Astrocyte (in vitro differentiated cells and primary cell): ENCODE measurements at regions not wholly inside any gene's neighbourhood (a gene's known extent, or its start where the extent isn't known, plus 50 kb on each side); places are given as distances from the start of the nearest gene placed in this dataset.

ENCODE experiments used
- DNase-seq: peaks from one replicate; pipeline ENCODE4 v3.0.0-alpha.2; 2010; ENCODE audit warnings: low read depth
- FAIRE-seq: peaks from 2 replicates; lab custom pipeline; 2011; peaks lifted over from hg19 to GRCh38; lab: Jason Lieb, UNC
- H2AFZ ChIP-seq: 2 replicates; pipeline ENCODE4 v1.6.0; 2012; ENCODE audit warnings: low read depth, low read length, inconsistent platforms
- H3K27ac ChIP-seq: 2 replicates; pipeline ENCODE4 v1.5.1; 2011; ENCODE audit warnings: low read depth, low read length, inconsistent platforms
- H3K27me3 ChIP-seq: 2 replicates; pipeline ENCODE4 v1.6.0; 2011; ENCODE audit warnings: low read length, inconsistent platforms; ENCODE audit not compliant: insufficient read depth
- H3K36me3 ChIP-seq: 2 replicates; pipeline ENCODE4 v1.5.1; 2011; ENCODE audit warnings: low read length, inconsistent platforms; ENCODE audit not compliant: insufficient read depth
- H3K4me1 ChIP-seq: 2 replicates; pipeline ENCODE4 v1.5.1; 2011; ENCODE audit warnings: low read length, inconsistent platforms; ENCODE audit not compliant: insufficient read depth
- H3K4me2 ChIP-seq: 2 replicates; pipeline ENCODE4 v1.6.0; 2012; ENCODE audit warnings: low read length, inconsistent platforms
- H3K4me3 ChIP-seq: 2 replicates; pipeline ENCODE4 v1.5.1; 2011; ENCODE audit warnings: low read depth, mild to moderate bottlenecking, low read length, inconsistent platforms; ENCODE audit not compliant: insufficient read depth
- H3K79me2 ChIP-seq: 2 replicates; pipeline ENCODE4 v1.6.0; 2012; ENCODE audit warnings: mild to moderate bottlenecking, low read length, inconsistent platforms; ENCODE audit not compliant: insufficient read depth
- H3K9ac ChIP-seq: 2 replicates; pipeline ENCODE4 v1.6.0; 2012; ENCODE audit warnings: mild to moderate bottlenecking, low read length, inconsistent platforms
- H3K9me3 ChIP-seq: 2 replicates; pipeline ENCODE4 v1.5.1; 2012; ENCODE audit warnings: low read depth, mild to moderate bottlenecking, low read length, inconsistent platforms; ENCODE audit not compliant: insufficient read depth
- H4K20me1 ChIP-seq: 2 replicates; pipeline ENCODE4 v1.6.0; 2012; ENCODE audit warnings: low read length, inconsistent platforms; ENCODE audit not compliant: insufficient read depth
- H3K27ac Mint-ChIP-seq: one replicate; pipeline ENCODE4 v1.8.0; 2021; ENCODE audit warnings: mild to moderate bottlenecking, mixed read lengths; ENCODE audit not compliant: unreplicated experiment
- H3K27me3 Mint-ChIP-seq: one replicate; pipeline ENCODE4 v1.8.0; 2021; ENCODE audit warnings: low read depth, mixed read lengths; ENCODE audit not compliant: unreplicated experiment
- H3K36me3 Mint-ChIP-seq: one replicate; pipeline ENCODE4 v1.8.0; 2021; ENCODE audit warnings: low read depth, mixed read lengths; ENCODE audit not compliant: unreplicated experiment
- H3K4me1 Mint-ChIP-seq: one replicate; pipeline ENCODE4 v1.8.0; 2021; ENCODE audit warnings: low read depth, mixed read lengths; ENCODE audit not compliant: unreplicated experiment
- H3K4me3 Mint-ChIP-seq: one replicate; pipeline ENCODE4 v1.8.0; 2021; ENCODE audit warnings: mild to moderate bottlenecking, moderate library complexity, mixed read lengths; ENCODE audit not compliant: unreplicated experiment
- H3K9me3 Mint-ChIP-seq: one replicate; pipeline ENCODE4 v1.8.0; 2021; ENCODE audit warnings: mild to moderate bottlenecking, mixed read lengths; ENCODE audit not compliant: unreplicated experiment
- EZH2 ChIP-seq: IDR thresholded peaks from 2 replicates; pipeline ENCODE4 v1.6.1; 2012; ENCODE audit warnings: mild to moderate bottlenecking, low read length, inconsistent platforms; ENCODE audit not compliant: insufficient read depth
- TF ChIP-seq, protein P1 (sequence below): IDR thresholded peaks from 2 replicates; pipeline ENCODE4 v1.5.1; 2011; ENCODE audit warnings: low read depth, mild to moderate bottlenecking, inconsistent platforms, low read length, moderate library complexity; ENCODE audit not compliant: insufficient read depth

GRCh38 chr4:120352739-120353138 lies 286.1 kb upstream of the MAD2L1 start:
- H3K9me3 ChIP-seq, result no peaks in the 10 kb centered on the region
- H2AFZ ChIP-seq, result no peak overlapping the region

DNA sequence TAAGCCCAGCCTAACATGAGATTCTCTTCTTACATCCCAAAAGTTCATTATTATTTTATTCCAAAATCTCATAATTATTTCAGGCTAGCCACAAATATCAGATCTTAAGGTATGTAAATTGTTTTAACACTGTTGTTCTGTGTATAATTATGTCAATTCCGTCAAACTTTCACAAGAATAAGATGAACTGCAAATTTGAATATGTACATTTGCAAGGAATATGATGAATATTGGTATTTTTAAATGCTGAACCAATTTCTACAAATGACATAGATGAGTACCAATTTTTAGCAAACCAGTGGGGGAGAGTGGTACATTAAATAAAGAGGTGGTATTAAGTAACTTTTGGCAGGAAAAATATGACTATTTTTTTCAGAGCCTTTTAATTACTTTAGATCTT lies 282.3 kb upstream of the MAD2L1 start:
- H3K4me1 ChIP-seq, result no peaks in the 10 kb centered on the region
- H3K9me3 ChIP-seq, result no peaks in the 10 kb centered on the region
- no peaks in the 10 kb centered on the region for H4K20me1 ChIP-seq
- DNase-seq (no peak), FAIRE-seq (no peak)
- no peak overlapping the region for H3K4me2 ChIP-seq
- no peaks in the 10 kb centered on the region for H3K4me1 Mint-ChIP-seq
- no peaks in the 10 kb centered on the region for H3K36me3 ChIP-seq
- no peak overlapping the region for H3K4me3 ChIP-seq
- TF ChIP-seq, protein P1, sequence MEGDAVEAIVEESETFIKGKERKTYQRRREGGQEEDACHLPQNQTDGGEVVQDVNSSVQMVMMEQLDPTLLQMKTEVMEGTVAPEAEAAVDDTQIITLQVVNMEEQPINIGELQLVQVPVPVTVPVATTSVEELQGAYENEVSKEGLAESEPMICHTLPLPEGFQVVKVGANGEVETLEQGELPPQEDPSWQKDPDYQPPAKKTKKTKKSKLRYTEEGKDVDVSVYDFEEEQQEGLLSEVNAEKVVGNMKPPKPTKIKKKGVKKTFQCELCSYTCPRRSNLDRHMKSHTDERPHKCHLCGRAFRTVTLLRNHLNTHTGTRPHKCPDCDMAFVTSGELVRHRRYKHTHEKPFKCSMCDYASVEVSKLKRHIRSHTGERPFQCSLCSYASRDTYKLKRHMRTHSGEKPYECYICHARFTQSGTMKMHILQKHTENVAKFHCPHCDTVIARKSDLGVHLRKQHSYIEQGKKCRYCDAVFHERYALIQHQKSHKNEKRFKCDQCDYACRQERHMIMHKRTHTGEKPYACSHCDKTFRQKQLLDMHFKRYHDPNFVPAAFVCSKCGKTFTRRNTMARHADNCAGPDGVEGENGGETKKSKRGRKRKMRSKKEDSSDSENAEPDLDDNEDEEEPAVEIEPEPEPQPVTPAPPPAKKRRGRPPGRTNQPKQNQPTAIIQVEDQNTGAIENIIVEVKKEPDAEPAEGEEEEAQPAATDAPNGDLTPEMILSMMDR, result no peak
- TF ChIP-seq EZH2, result no peak
- H3K4me3 Mint-ChIP-seq, result no peak overlapping the region
- H3K79me2 ChIP-seq, result no peaks in the 10 kb centered on the region
- no peak overlapping the region for H3K27ac Mint-ChIP-seq
- H3K9me3 Mint-ChIP-seq, result no peaks in the 10 kb centered on the region
- H3K27me3 Mint-ChIP-seq, result peaks cover 2% of the 10 kb centered on the region
- no peak overlapping the region for H3K9ac ChIP-seq
- H2AFZ ChIP-seq, result no peak overlapping the region
- H3K36me3 Mint-ChIP-seq, result no peaks in the 10 kb centered on the region
- no peak overlapping the region for H3K27ac ChIP-seq
- no peaks in the 10 kb centered on the region for H3K27me3 ChIP-seq

More at GRCh38 chr4:120352739-120353138, 286.1 kb upstream of the MAD2L1 start:
- H3K4me2 ChIP-seq, result no peak overlapping the region
- no peak overlapping the region for H3K27ac Mint-ChIP-seq
- no peaks in the 10 kb centered on the region for H3K4me1 ChIP-seq
- no peaks in the 10 kb centered on the region for H3K27me3 ChIP-seq
- FAIRE-seq (no peak), DNase-seq (no peak)
- H3K4me1 Mint-ChIP-seq, result no peaks in the 10 kb centered on the region
- no peaks in the 10 kb centered on the region for H3K36me3 Mint-ChIP-seq
- H3K4me3 ChIP-seq, result no peak overlapping the region
- no peak overlapping the region for H3K27ac ChIP-seq
- H3K4me3 Mint-ChIP-seq, result no peak overlapping the region
- TF ChIP-seq, protein P1, result no peak
- no peak for TF ChIP-seq EZH2
- H4K20me1 ChIP-seq, result no peaks in the 10 kb centered on the region
- no peaks in the 10 kb centered on the region for H3K79me2 ChIP-seq
- no peak overlapping the region for H3K9ac ChIP-seq
- no peaks in the 10 kb centered on the region for H3K36me3 ChIP-seq
- no peaks in the 10 kb centered on the region for H3K27me3 Mint-ChIP-seq
- H3K9me3 Mint-ChIP-seq, result no peaks in the 10 kb centered on the region

- Histone ChIP-seq H4K20me1 (no peaks in the 10 kb centered on the region), H3K4me2 (no peak overlapping the region), H3K27ac (no peak overlapping the region), H3K9me3 (no peaks in the 10 kb centered on the region), H3K27me3 (no peaks in the 10 kb centered on the region), H3K4me1 (no peaks in the 10 kb centered on the region), H3K4me3 (no peak overlapping the region), H3K79me2 (no peaks in the 10 kb centered on the region), H3K9ac (no peak overlapping the region), H3K36me3 (no peaks in the 10 kb centered on the region), H2AFZ (no peak overlapping the region)
- FAIRE-seq, result no peak
- H3K27me3 Mint-ChIP-seq, result peaks cover 2% of the 10 kb centered on the region
- no peak for DNase-seq
- no peaks in the 10 kb centered on the region for H3K4me1 Mint-ChIP-seq
- no peak overlapping the region for H3K4me3 Mint-ChIP-seq
- H3K36me3 Mint-ChIP-seq, result no peaks in the 10 kb centered on the region
- no peak overlapping the region for H3K27ac Mint-ChIP-seq
- TF ChIP-seq, protein P1, result no peak
- TF ChIP-seq EZH2, result no peak
- no peaks in the 10 kb centered on the region for H3K9me3 Mint-ChIP-seq
Measured at GRCh38 chr4:120348521-120348920, 281.9 kb upstream of the MAD2L1 start.
